ENCODE measurements at regions not wholly inside any gene's neighbourhood (a gene's known extent, or its start where the extent isn't known, plus 50 kb on each side); places are given as distances from the start of the nearest gene placed in this dataset.
"Not testable (repeated sequence)": the region's sequence is repeated elsewhere in the genome, so short reads cannot be mapped to it uniquely, and the experiment has no call there.

GRCh38 chr20:40010483-40010882, 678.6 kb downstream of the MAFB start:
- Histone ChIP-seq H3K4me3 (ENCODE audit: control insufficient read depth in 1 of 7, extremely low read depth in 1 of 7, insufficient read depth in 4 of 7, low read depth in 2 of 7, low read length in 6 of 7) (no peak overlapping the region), H3K4me1 (ENCODE audit: control extremely low read depth in 1 of 4, control insufficient read depth in 4 of 4, insufficient read depth in 4 of 4, low read length in 3 of 4) (no peaks in the 10 kb centered on the region), H3K27ac (ENCODE audit: insufficient read depth in 1 of 2, low read depth in 1 of 2, low read length in 2 of 2, poor library complexity in 1 of 2, severe bottlenecking in 2 of 2) (no peak overlapping the region), H3K9me3 (ENCODE audit: control extremely low read depth in 1 of 5, control insufficient read depth in 4 of 5, insufficient read depth in 2 of 5, low read depth in 1 of 5, low read length in 4 of 5) (no peaks in the 10 kb centered on the region), H3K36me3 (ENCODE audit: control insufficient read depth in 4 of 4, insufficient read depth in 4 of 4, low read length in 3 of 4) (no peaks in the 10 kb centered on the region), H3K27me3 (replicated peaks in 2 of 5; ENCODE audit: control insufficient read depth in 4 of 5, insufficient read depth in 5 of 5, low read length in 4 of 5) (peaks cover 0 to 1% (median 0%) of the 10 kb centered on the region in 5 experiments)
- CTCF ChIA-PET, result no interaction called here
- 93% methylated on average over 2 of the region's 2 CpGs for WGBS (ENCODE audit: insufficient coverage)
- no peak for DNase-seq
- POLR2A ChIA-PET, result no interaction called here

GRCh38 chr20:40009542-40009941, 679.5 kb downstream of the MAFB start:
- no CpG with 5 or more reads among the region's 3 CpGs for WGBS (ENCODE audit: insufficient coverage)
- Histone ChIP-seq H3K9me3 (ENCODE audit: control extremely low read depth in 1 of 5, control insufficient read depth in 4 of 5, insufficient read depth in 2 of 5, low read depth in 1 of 5, low read length in 4 of 5) (no peaks in the 10 kb centered on the region), H3K36me3 (ENCODE audit: control insufficient read depth in 4 of 4, insufficient read depth in 4 of 4, low read length in 3 of 4) (no peaks in the 10 kb centered on the region), H3K27ac (ENCODE audit: insufficient read depth in 1 of 2, low read depth in 1 of 2, low read length in 2 of 2, poor library complexity in 1 of 2, severe bottlenecking in 2 of 2) (no peak overlapping the region), H3K4me1 (ENCODE audit: control extremely low read depth in 1 of 4, control insufficient read depth in 4 of 4, insufficient read depth in 4 of 4, low read length in 3 of 4) (no peaks in the 10 kb centered on the region), H3K27me3 (replicated peaks in 2 of 5; ENCODE audit: control insufficient read depth in 4 of 5, insufficient read depth in 5 of 5, low read length in 4 of 5) (peaks cover 0 to 1% (median 0%) of the 10 kb centered on the region in 5 experiments), H3K4me3 (ENCODE audit: control insufficient read depth in 1 of 7, extremely low read depth in 1 of 7, insufficient read depth in 4 of 7, low read depth in 2 of 7, low read length in 6 of 7) (no peak overlapping the region)
- POLR2A ChIA-PET, result no interaction called here
- no peak for DNase-seq
- CTCF ChIA-PET, result no interaction called here

- Histone ChIP-seq H3K4me3 (ENCODE audit: control insufficient read depth in 1 of 7, extremely low read depth in 1 of 7, insufficient read depth in 4 of 7, low read depth in 2 of 7, low read length in 6 of 7) (no peak overlapping the region), H3K9me3 (ENCODE audit: control extremely low read depth in 1 of 5, control insufficient read depth in 4 of 5, insufficient read depth in 2 of 5, low read depth in 1 of 5, low read length in 4 of 5) (no peaks in the 10 kb centered on the region), H3K27me3 (replicated peaks in 2 of 5; ENCODE audit: control insufficient read depth in 4 of 5, insufficient read depth in 5 of 5, low read length in 4 of 5) (peaks cover 0 to 1% (median 0%) of the 10 kb centered on the region in 5 experiments), H3K27ac (ENCODE audit: insufficient read depth in 1 of 2, low read depth in 1 of 2, low read length in 2 of 2, poor library complexity in 1 of 2, severe bottlenecking in 2 of 2) (no peak overlapping the region), H3K36me3 (ENCODE audit: control insufficient read depth in 4 of 4, insufficient read depth in 4 of 4, low read length in 3 of 4) (no peaks in the 10 kb centered on the region), H3K4me1 (ENCODE audit: control extremely low read depth in 1 of 4, control insufficient read depth in 4 of 4, insufficient read depth in 4 of 4, low read length in 3 of 4) (no peaks in the 10 kb centered on the region)
- ChIA-PET CTCF (no interaction called here), POLR2A (no interaction called here)
- DNase-seq, result no peak
- WGBS (ENCODE audit: insufficient coverage), result 51% methylated on average over 2 of the region's 3 CpGs
Observed at GRCh38 chr20:40008177-40008576, 680.9 kb downstream of the MAFB start.

- CTCF ChIA-PET, result no interaction called here
- Histone ChIP-seq H3K9me3 (ENCODE audit: control extremely low read depth in 1 of 5, control insufficient read depth in 4 of 5, insufficient read depth in 2 of 5, low read depth in 1 of 5, low read length in 4 of 5) (no peaks in the 10 kb centered on the region), H3K27me3 (replicated peaks in 2 of 5; ENCODE audit: control insufficient read depth in 4 of 5, insufficient read depth in 5 of 5, low read length in 4 of 5) (peaks cover 0 to 1% (median 0%) of the 10 kb centered on the region in 5 experiments), H3K36me3 (ENCODE audit: control insufficient read depth in 4 of 4, insufficient read depth in 4 of 4, low read length in 3 of 4) (no peaks in the 10 kb centered on the region), H3K4me1 (ENCODE audit: control extremely low read depth in 1 of 4, control insufficient read depth in 4 of 4, insufficient read depth in 4 of 4, low read length in 3 of 4) (no peaks in the 10 kb centered on the region), H3K4me3 (ENCODE audit: control insufficient read depth in 1 of 7, extremely low read depth in 1 of 7, insufficient read depth in 4 of 7, low read depth in 2 of 7, low read length in 6 of 7) (no peak overlapping the region), H3K27ac (ENCODE audit: insufficient read depth in 1 of 2, low read depth in 1 of 2, low read length in 2 of 2, poor library complexity in 1 of 2, severe bottlenecking in 2 of 2) (no peak overlapping the region)
- WGBS (ENCODE audit: insufficient coverage), result 0% methylated on average over 1 of the region's 1 CpG
- no peak for DNase-seq
- POLR2A ChIA-PET, result no interaction called here
Observed at GRCh38 chr20:40006168-40006860, 682.7 kb downstream of the MAFB start.

- DNase-seq; POLR2A ChIA-PET; CTCF ChIA-PET; H3K27me3 ChIP-seq (replicated peaks in 2 of 5; ENCODE audit: control insufficient read depth in 4 of 5, insufficient read depth in 5 of 5, low read length in 4 of 5); H3K4me3 ChIP-seq (ENCODE audit: control insufficient read depth in 1 of 7, extremely low read depth in 1 of 7, insufficient read depth in 4 of 7, low read depth in 2 of 7, low read length in 6 of 7); H3K4me1 ChIP-seq (ENCODE audit: control extremely low read depth in 1 of 4, control insufficient read depth in 4 of 4, insufficient read depth in 4 of 4, low read length in 3 of 4); H3K27ac ChIP-seq (ENCODE audit: insufficient read depth in 1 of 2, low read depth in 1 of 2, low read length in 2 of 2, poor library complexity in 1 of 2, severe bottlenecking in 2 of 2); H3K36me3 ChIP-seq (ENCODE audit: control insufficient read depth in 4 of 4, insufficient read depth in 4 of 4, low read length in 3 of 4); H3K9me3 ChIP-seq (ENCODE audit: control extremely low read depth in 1 of 5, control insufficient read depth in 4 of 5, insufficient read depth in 2 of 5, low read depth in 1 of 5, low read length in 4 of 5): not testable (repeated sequence)
- WGBS (ENCODE audit: insufficient coverage), result no CpG with 5 or more reads among the region's 2 CpGs
Observed at GRCh38 chr20:40004092-40004491, 684.9 kb downstream of the MAFB start.

- Histone ChIP-seq H3K9me3 (ENCODE audit: control extremely low read depth in 1 of 5, control insufficient read depth in 4 of 5, insufficient read depth in 2 of 5, low read depth in 1 of 5, low read length in 4 of 5) (peaks cover 0 to 9% (median 0%) of the 10 kb centered on the region in 5 experiments), H3K27ac (ENCODE audit: insufficient read depth in 1 of 2, low read depth in 1 of 2, low read length in 2 of 2, poor library complexity in 1 of 2, severe bottlenecking in 2 of 2) (no peak overlapping the region), H3K4me3 (ENCODE audit: control insufficient read depth in 1 of 7, extremely low read depth in 1 of 7, insufficient read depth in 4 of 7, low read depth in 2 of 7, low read length in 6 of 7) (no peak overlapping the region), H3K4me1 (ENCODE audit: control extremely low read depth in 1 of 4, control insufficient read depth in 4 of 4, insufficient read depth in 4 of 4, low read length in 3 of 4) (no peaks in the 10 kb centered on the region), H3K36me3 (ENCODE audit: control insufficient read depth in 4 of 4, insufficient read depth in 4 of 4, low read length in 3 of 4) (no peaks in the 10 kb centered on the region), H3K27me3 (replicated peaks in 2 of 5; ENCODE audit: control insufficient read depth in 4 of 5, insufficient read depth in 5 of 5, low read length in 4 of 5) (no peaks in the 10 kb centered on the region)
- ChIA-PET CTCF (no interaction called here), POLR2A (no interaction called here)
- 100% methylated on average over 1 of the region's 2 CpGs for WGBS (ENCODE audit: insufficient coverage)
- no peak for DNase-seq
Observed at GRCh38 chr20:39993742-39994141, 695.3 kb downstream of the MAFB start.

- ChIA-PET CTCF (no interaction called here), POLR2A (no interaction called here)
- no peak overlapping the region for H3K27ac ChIP-seq (ENCODE audit: insufficient read depth in 1 of 2, low read depth in 1 of 2, low read length in 2 of 2, poor library complexity in 1 of 2, severe bottlenecking in 2 of 2)
- no peaks in the 10 kb centered on the region for H3K4me1 ChIP-seq (ENCODE audit: control extremely low read depth in 1 of 4, control insufficient read depth in 4 of 4, insufficient read depth in 4 of 4, low read length in 3 of 4)
- H3K4me3 ChIP-seq (ENCODE audit: control insufficient read depth in 1 of 7, extremely low read depth in 1 of 7, insufficient read depth in 4 of 7, low read depth in 2 of 7, low read length in 6 of 7), result no peak overlapping the region
- DNase-seq, result no peak
- peaks cover 0 to 9% (median 0%) of the 10 kb centered on the region in 5 experiments for H3K9me3 ChIP-seq (ENCODE audit: control extremely low read depth in 1 of 5, control insufficient read depth in 4 of 5, insufficient read depth in 2 of 5, low read depth in 1 of 5, low read length in 4 of 5)
- H3K27me3 ChIP-seq (replicated peaks in 2 of 5; ENCODE audit: control insufficient read depth in 4 of 5, insufficient read depth in 5 of 5, low read length in 4 of 5), result no peaks in the 10 kb centered on the region
- H3K36me3 ChIP-seq (ENCODE audit: control insufficient read depth in 4 of 4, insufficient read depth in 4 of 4, low read length in 3 of 4), result no peaks in the 10 kb centered on the region
Observed at GRCh38 chr20:39990692-39991091, 698.3 kb downstream of the MAFB start.

All from common myeloid progenitor, CD34-positive (primary cell).